K562 (cell line): ENCODE measurements at regions not wholly inside any gene's neighbourhood (a gene's known extent, or its start where the extent isn't known, plus 50 kb on each side); places are given as distances from the start of the nearest gene placed in this dataset.

Experiments used
- ATAC-seq: fragments of 200-7000 bp; cut with Tn5 transposase; 3 replicates; pipeline ENCODE4 v1.9.1; 2020; ENCODE audit warnings: moderate library complexity
- BruUV-seq: library from RNA; stranded (reverse); fragments of 400-500 nt; replicated peaks from 2 replicates; lab custom pipeline; 2021; lab: Mats Ljungman, UMichigan
- CTCF ChIA-PET: fragments of 300-600 bp; formaldehyde crosslinking; extraction: SDS; loops from one replicate; lab custom pipeline; 2021; ENCODE audit warnings: low intra/inter-chr PET ratio; lab: Yijun Ruan, JAX
- POLR2A ChIA-PET: fragments of 300-600, 350-650 bp; sonication (Branson Sonifier 250); formaldehyde crosslinking; extraction: SDS; loops from one replicate; lab custom pipeline; 2021; ENCODE audit warnings: antibody characterized with exemption, inconsistent platforms; lab: Yijun Ruan, JAX
- DNase-seq, 4 experiments: peaks; one replicate each; pipeline versions ENCODE4 v3.0.0 to v3.0.0-alpha.2; 2011 to 2018; ENCODE audit warnings: low spot score in 3 of 4, mixed read lengths in 3 of 4; ENCODE audit errors: extremely low read depth in 1 of 4
- FAIRE-seq: peaks from 2 replicates; lab custom pipeline; 2011; peaks lifted over from hg19 to GRCh38; lab: Jason Lieb, UNC
- H2AFZ ChIP-seq: 2 replicates; pipeline ENCODE4 v1.6.0; 2011; ENCODE audit warnings: low read depth, low read length, control low read depth, inconsistent platforms
- H3K27ac ChIP-seq: fragments of 200-600 bp; 3 replicates; pipeline ENCODE4 v1.8.0; 2011; ENCODE audit warnings: low read depth, mild to moderate bottlenecking, control low read depth, inconsistent platforms, low read length, moderate library complexity, mixed read lengths; ENCODE audit errors: extremely low read depth
- H3K27me3 ChIP-seq, 2 experiments: fragments of 300-600 bp in 1 of 2; 2 replicates in 1 of 2; 3 replicates in 1 of 2; pipeline versions ENCODE4 v1.6.0 to v1.8.0; 2011; ENCODE audit warnings: inconsistent platforms in 2 of 2, low read length in 2 of 2, mild to moderate bottlenecking in 1 of 2, mixed read lengths in 1 of 2, moderate library complexity in 1 of 2; ENCODE audit not compliant: control insufficient read depth in 2 of 2, insufficient read depth in 2 of 2
- H3K36me3 ChIP-seq: fragments of 300-600 bp; 3 replicates; pipeline ENCODE4 v1.8.0; 2011; ENCODE audit warnings: mild to moderate bottlenecking, low read length, inconsistent platforms; ENCODE audit not compliant: control insufficient read depth, insufficient read depth
- H3K4me1 ChIP-seq, 2 experiments: fragments of 200-600 bp in 1 of 2; replicated peaks in 1 of 2; 2 replicates in 1 of 2; 3 replicates in 1 of 2; pipeline versions ENCODE4 v1.5.1 to v1.8.0; 2011; ENCODE audit warnings: inconsistent platforms in 2 of 2, low read length in 2 of 2, mild to moderate bottlenecking in 1 of 2, mixed read lengths in 1 of 2, moderate library complexity in 1 of 2; ENCODE audit not compliant: control insufficient read depth in 2 of 2, insufficient read depth in 2 of 2
- H3K4me2 ChIP-seq: 2 replicates; pipeline ENCODE4 v1.6.1; 2011; ENCODE audit warnings: low read length, control low read depth, inconsistent platforms, mixed read lengths; ENCODE audit not compliant: insufficient read depth
- H3K4me3 ChIP-seq: fragments of 200-600 bp; sonication (generic), shearing (Covaris generic); 2 replicates; pipeline ENCODE4 v1.5.1; 2016; ENCODE audit warnings: control low read depth, inconsistent platforms
- H3K79me2 ChIP-seq: fragments of 200-600 bp; 3 replicates; pipeline ENCODE4 v1.8.0; 2011; ENCODE audit warnings: low read length, inconsistent platforms; ENCODE audit not compliant: control insufficient read depth, insufficient read depth
- H3K9ac ChIP-seq, 2 experiments: 2 replicates each; pipeline versions ENCODE4 v1.6.0 to v1.6.1; 2011; ENCODE audit warnings: low read depth in 2 of 2, low read length in 2 of 2, control low read depth in 1 of 2, inconsistent platforms in 1 of 2, mild to moderate bottlenecking in 1 of 2, mixed read lengths in 1 of 2; ENCODE audit not compliant: insufficient read depth in 1 of 2
- H3K9me1 ChIP-seq: one replicate; pipeline ENCODE4 v1.6.0; 2011; ENCODE audit warnings: inconsistent platforms, mild to moderate bottlenecking, low read length, moderate library complexity; ENCODE audit not compliant: control insufficient read depth, insufficient read depth
- H3K9me3 ChIP-seq: replicated peaks from 2 replicates; pipeline ENCODE4 v1.5.1; 2011; ENCODE audit warnings: low read depth, low read length, inconsistent platforms; ENCODE audit not compliant: control insufficient read depth, insufficient read depth
- H4K20me1 ChIP-seq: replicated peaks from 2 replicates; pipeline ENCODE4 v1.6.1; 2011; ENCODE audit warnings: low read length, inconsistent platforms, mixed read lengths; ENCODE audit not compliant: control insufficient read depth, insufficient read depth
- LCOR ChIP-seq: sonication (generic); formaldehyde crosslinking; IDR thresholded peaks from 2 replicates; pipeline ENCODE4 v1.8.0; 2022; ENCODE audit warnings: mild to moderate bottlenecking, missing genetic modification reagents
- MEF2A ChIP-seq: IDR thresholded peaks from 2 replicates; pipeline ENCODE4 v1.6.1; 2011; ENCODE audit warnings: low read depth, mild to moderate bottlenecking, low read length, moderate library complexity; ENCODE audit not compliant: control insufficient read depth
- PCBP2 ChIP-seq: fragments of 200-400 bp; formaldehyde crosslinking; IDR thresholded peaks from 2 replicates; pipeline ENCODE4 v1.6.1; 2018; ENCODE audit warnings: low read length, low read depth, mild to moderate bottlenecking, moderate library complexity; ENCODE audit not compliant: poor library complexity, severe bottlenecking
- POLR2H ChIP-seq: IDR thresholded peaks from 2 replicates; pipeline ENCODE4 v1.6.1; 2016; ENCODE audit warnings: missing genetic modification characterization, low read depth, mild to moderate bottlenecking, control low read depth, missing compliant biosample characterization, moderate library complexity
- THAP7 ChIP-seq: fragments of 250-450 bp; sonication (Bioruptor Pico); IDR thresholded peaks from 2 replicates; pipeline ENCODE4 v1.5.0; 2021
- TRIM25 ChIP-seq: fragments of 450-650 bp; IDR thresholded peaks from 2 replicates; pipeline ENCODE4 v1.7.0; 2016; ENCODE audit warnings: borderline replicate concordance
- ZNF263 ChIP-seq: sonication (generic); formaldehyde crosslinking; IDR thresholded peaks from 2 replicates; pipeline ENCODE4 v1.8.0; 2022; ENCODE audit warnings: mild to moderate bottlenecking, missing genetic modification reagents, borderline replicate concordance
- WGBS: fragments of 100-300 bp; shearing (Covaris generic); methylation state at CpG from one replicate; pipeline ENCODE4 v1.1.6; 2016; ENCODE audit warnings: low coverage, mixed read lengths; ENCODE audit not compliant: insufficient coverage; ENCODE audit errors: missing lambda C conversion rate; 5-methylcytosine and 5-hydroxymethylcytosine counted together
- in situ Hi-C: fragments of 300-500 bp; cut with MboI; formaldehyde crosslinking; loops from 4 replicates; pipeline ENCODE4 v1.15.0; 2018; ENCODE audit warnings: inconsistent platforms, mixed read lengths
- intact Hi-C: fragments of 100-400 bp; cut with micrococcal nuclease; formaldehyde crosslinking; loops from 2 replicates; pipeline ENCODE4 v1.14.2; 2022

GRCh38 chr3:71903112-71903495 is 118.2 kb upstream of the PROK2 start (continued):
- TF ChIP-seq THAP7 (CRISPR knock-in tag), result no peak
- no peak for TF ChIP-seq PCBP2
- no peak for TF ChIP-seq TRIM25

- in situ Hi-C loops, result no loop called here
- H3K27me3 ChIP-seq, result peaks cover 0 to 18% of the 10 kb centered on the region in 2 experiments; a peak in 2 of 5 replicates
These were observed 117.5 kb upstream of the PROK2 start for GRCh38 chr3:71902258-71903111.

More at GRCh38 chr3:71902258-71903111, 117.5 kb upstream of the PROK2 start:
- WGBS, result 14% methylated on average over 3 of the region's 4 CpGs
- Histone ChIP-seq H3K9me1 (no peaks in the 10 kb centered on the region), H4K20me1 (no peaks in the 10 kb centered on the region), H3K27ac (no peak overlapping the region), H3K4me3 (no peak overlapping the region), H3K9me3 (no peaks in the 10 kb centered on the region), H3K79me2 (no peaks in the 10 kb centered on the region), H3K36me3 (no peaks in the 10 kb centered on the region), H3K4me1 (no peaks in the 10 kb centered on the region; a peak in 2 of 5 replicates), H2AFZ (no peak overlapping the region), H3K4me2 (no peak overlapping the region), H3K9ac (no peak overlapping the region)
- CTCF ChIA-PET, result no interaction called here
- ATAC-seq (no peak), FAIRE-seq (no peak), DNase-seq (no peak)
- POLR2A ChIA-PET, result no interaction called here
- no peak for TF ChIP-seq POLR2H (tag)
- no peak for TF ChIP-seq ZNF263 (CRISPR knock-in tag)
- no peak for TF ChIP-seq LCOR (CRISPR knock-in tag)
- TF ChIP-seq MEF2A, result no peak
- no TSS peak for BruUV-seq
- intact Hi-C loops, result no loop called here
